Suppressor macrophage treated with lipopolysaccharide for 4 hours (primary cell): ENCODE measurements at regions not wholly inside any gene's neighbourhood (a gene's known extent, or its start where the extent isn't known, plus 50 kb on each side); places are given as distances from the start of the nearest gene placed in this dataset.

Experiments
- DNase-seq: peaks from one replicate; pipeline ENCODE4 v3.0.0-alpha.2; 2020

- DNase-seq: no peak
Measured at GRCh38 chr3:30945291-30945690, 50.8 kb upstream of the GADL1 start.

GRCh38 chr3:30948426-30948825 is 54.0 kb upstream of the GADL1 start:
- peak; percentile 65 for DNase-seq

- DNase-seq: no peak
Measured at GRCh38 chr3:30951826-30952225, 57.4 kb upstream of the GADL1 start.

- no peak for DNase-seq
Measured at GRCh38 chr3:30952786-30953185, 58.3 kb upstream of the GADL1 start.

- DNase-seq: no peak
Measured at GRCh38 chr3:30954426-30954825, 60.0 kb upstream of the GADL1 start.

GRCh38 chr3:30962084-30962483 is 67.6 kb upstream of the GADL1 start:
- DNase-seq: peak; percentile 3

- DNase-seq: no peak
Measured at GRCh38 chr3:30962493-30962892, 68.0 kb upstream of the GADL1 start.

- DNase-seq: no peak
Measured at GRCh38 chr3:30963223-30963722, 68.8 kb upstream of the GADL1 start.

- no peak for DNase-seq
Measured at GRCh38 chr3:30964612-30965011, 70.2 kb upstream of the GADL1 start.

- no peak for DNase-seq
Measured at GRCh38 chr3:30966896-30967295, 72.4 kb upstream of the GADL1 start.

GRCh38 chr3:30970183-30970582 is 75.7 kb upstream of the GADL1 start:
- DNase-seq: no peak

- no peak for DNase-seq
Measured at GRCh38 chr3:30972449-30972848, 78.0 kb upstream of the GADL1 start.

- no peak for DNase-seq
Measured at GRCh38 chr3:30974071-30974470, 79.6 kb upstream of the GADL1 start.

- no peak for DNase-seq
Measured at GRCh38 chr3:30977592-30977991, 83.1 kb upstream of the GADL1 start.

- no peak for DNase-seq
Measured at GRCh38 chr3:30980993-30981392, 86.5 kb upstream of the GADL1 start.

- no peak for DNase-seq
Measured at GRCh38 chr3:30982416-30983075, 88.1 kb upstream of the GADL1 start.

GRCh38 chr3:30984855-30985749 is 90.6 kb upstream of the GADL1 start:
- no peak for DNase-seq

- DNase-seq: no peak
Measured at GRCh38 chr3:30986551-30986950, 92.1 kb upstream of the GADL1 start.

GRCh38 chr3:30988769-30989168 is 94.3 kb upstream of the GADL1 start:
- DNase-seq: no peak

GRCh38 chr3:30989276-30990030 is 95.0 kb upstream of the GADL1 start:
- DNase-seq: no peak

GRCh38 chr3:30996467-30996866 is 102.0 kb upstream of the GADL1 start:
- no peak for DNase-seq

GRCh38 chr3:31002730-31003129 is 108.3 kb upstream of the GADL1 start:
- DNase-seq: peak; percentile 32

- peak; percentile 16 for DNase-seq
Measured at GRCh38 chr3:31004025-31004678, 109.7 kb upstream of the GADL1 start.
